ENCODE measurements at regions not wholly inside any gene's neighbourhood (a gene's known extent, or its start where the extent isn't known, plus 50 kb on each side); places are given as distances from the start of the nearest gene placed in this dataset.

DNA sequence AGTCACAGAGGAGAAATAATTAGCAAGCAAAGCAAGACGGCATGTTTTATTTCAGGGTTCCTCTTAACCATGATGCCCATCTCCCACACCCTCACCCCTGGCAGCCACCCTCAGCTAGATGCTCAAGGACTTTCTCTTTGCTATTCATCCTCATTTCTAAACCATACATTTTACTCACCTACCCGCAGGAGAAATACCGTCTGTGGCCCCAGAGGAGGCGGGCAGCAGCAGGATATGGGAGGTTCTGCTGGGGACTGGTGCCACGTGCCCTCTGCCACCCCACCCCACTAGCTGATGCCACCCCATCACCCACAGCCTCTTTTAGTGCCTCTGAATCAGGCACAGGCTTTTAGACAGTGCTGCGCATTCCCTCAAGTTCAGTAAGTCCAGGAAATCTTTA lies 168.7 kb upstream of the ITGB1 start:
- no peaks in the 10 kb centered on the region for H3K4me1 ChIP-seq (ENCODE audit: control insufficient read depth in 1 of 2, insufficient read depth in 2 of 2, low read length in 2 of 2)
- no peak overlapping the region for H3K27ac ChIP-seq (ENCODE audit: low read depth, low read length)
- H3K9ac ChIP-seq (ENCODE audit: low read depth in 1 of 2, low read length in 2 of 2): no peak overlapping the region

DNA sequence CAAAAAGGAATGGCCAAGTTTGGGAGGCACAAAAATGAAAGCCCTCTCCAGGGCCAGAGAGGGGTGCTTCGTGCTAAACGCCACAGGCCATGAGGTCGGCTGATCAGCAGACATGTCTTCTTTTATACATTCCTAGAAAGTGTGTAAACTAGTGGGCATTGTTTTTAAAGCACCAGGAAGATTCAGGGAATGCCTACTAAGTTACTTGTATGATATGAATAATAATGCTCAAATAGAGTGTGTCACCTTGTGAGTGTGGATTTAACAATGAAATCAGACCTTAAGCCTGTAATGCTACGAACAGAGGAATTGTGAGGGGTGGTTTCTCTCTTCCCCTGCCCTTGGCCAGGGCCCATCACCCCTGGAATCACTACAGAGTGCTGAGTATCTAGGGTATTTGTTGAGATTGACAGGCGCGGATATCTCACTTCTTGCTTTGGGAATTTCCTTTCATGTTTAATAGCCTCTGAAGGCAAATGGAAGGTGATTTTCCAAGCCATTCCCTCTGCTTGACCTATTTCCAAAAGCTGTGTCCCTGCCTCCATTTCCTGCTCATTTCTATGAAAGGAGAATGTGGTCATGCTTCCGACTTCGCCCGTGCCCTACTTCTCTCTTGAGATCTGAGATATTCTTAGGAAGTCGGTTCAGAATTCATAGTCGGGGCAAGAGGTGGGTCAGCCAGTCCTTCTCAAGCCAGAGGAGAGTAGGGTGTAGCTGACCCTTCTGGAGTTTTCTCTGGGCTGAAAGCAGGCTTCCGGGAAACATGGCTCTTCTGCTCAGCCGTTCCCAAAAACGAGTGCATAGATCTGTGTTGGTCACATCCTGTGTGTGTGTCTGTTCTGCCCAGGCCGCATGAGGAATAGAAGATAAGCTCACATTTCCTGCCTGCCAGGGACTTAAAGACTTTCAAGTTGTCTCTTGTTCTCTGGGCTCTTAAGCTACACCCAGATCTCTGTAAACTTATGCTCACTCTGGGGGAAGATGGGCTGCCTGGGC lies 167.8 kb upstream of the ITGB1 start:
- Histone ChIP-seq H3K27ac (ENCODE audit: low read depth, low read length) (no peak overlapping the region), H3K4me3 (ENCODE audit: low read depth in 1 of 2, low read length in 2 of 2) (no peak overlapping the region), H3K9ac (ENCODE audit: low read depth in 1 of 2, low read length in 2 of 2) (no peak overlapping the region), H3K9me3 (ENCODE audit: control insufficient read depth in 1 of 2, low read length in 2 of 2) (no peaks in the 10 kb centered on the region), H3K27me3 (ENCODE audit: control insufficient read depth in 1 of 2, insufficient read depth in 2 of 2, low read length in 2 of 2) (no peaks in the 10 kb centered on the region), H3K36me3 (ENCODE audit: control insufficient read depth in 1 of 2, insufficient read depth in 2 of 2, low read length in 2 of 2) (no peaks in the 10 kb centered on the region), H3K4me1 (ENCODE audit: control insufficient read depth in 1 of 2, insufficient read depth in 2 of 2, low read length in 2 of 2) (no peaks in the 10 kb centered on the region)

More for the DNA sequence above, 168.7 kb upstream of the ITGB1 start:
- Histone ChIP-seq H3K36me3 (ENCODE audit: control insufficient read depth in 1 of 2, insufficient read depth in 2 of 2, low read length in 2 of 2) (no peaks in the 10 kb centered on the region), H3K9me3 (ENCODE audit: control insufficient read depth in 1 of 2, low read length in 2 of 2) (no peaks in the 10 kb centered on the region), H3K27me3 (ENCODE audit: control insufficient read depth in 1 of 2, insufficient read depth in 2 of 2, low read length in 2 of 2) (no peaks in the 10 kb centered on the region), H3K4me3 (ENCODE audit: low read depth in 1 of 2, low read length in 2 of 2) (no peak overlapping the region)

DNA sequence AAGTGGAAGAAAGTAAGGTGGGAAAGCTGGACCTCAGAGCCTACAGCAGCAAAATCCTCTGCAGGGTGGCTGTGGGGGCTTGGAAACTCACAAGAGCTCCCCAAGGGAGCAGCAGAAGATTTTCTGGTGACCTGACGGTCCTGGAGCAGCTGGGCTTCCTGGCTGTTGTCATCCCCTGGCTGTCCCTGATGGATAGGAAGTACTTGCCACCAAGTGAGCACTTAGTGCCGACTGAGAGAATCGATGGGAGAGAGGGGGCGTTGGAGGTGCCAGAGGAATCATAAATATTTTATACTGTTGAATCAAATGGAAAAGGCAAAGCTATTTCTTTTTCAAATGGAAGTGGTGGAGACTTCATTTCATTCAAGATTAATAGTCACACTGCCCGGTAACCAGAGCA lies 167.1 kb upstream of the ITGB1 start:
- no peaks in the 10 kb centered on the region for H3K4me1 ChIP-seq (ENCODE audit: control insufficient read depth in 1 of 2, insufficient read depth in 2 of 2, low read length in 2 of 2)
- H3K36me3 ChIP-seq (ENCODE audit: control insufficient read depth in 1 of 2, insufficient read depth in 2 of 2, low read length in 2 of 2): no peaks in the 10 kb centered on the region
- H3K27me3 ChIP-seq (ENCODE audit: control insufficient read depth in 1 of 2, insufficient read depth in 2 of 2, low read length in 2 of 2): no peaks in the 10 kb centered on the region
- H3K4me3 ChIP-seq (ENCODE audit: low read depth in 1 of 2, low read length in 2 of 2): no peak overlapping the region
- no peaks in the 10 kb centered on the region for H3K9me3 ChIP-seq (ENCODE audit: control insufficient read depth in 1 of 2, low read length in 2 of 2)
- H3K9ac ChIP-seq (ENCODE audit: low read depth in 1 of 2, low read length in 2 of 2): no peak overlapping the region
- H3K27ac ChIP-seq (ENCODE audit: low read depth, low read length): no peak overlapping the region

DNA sequence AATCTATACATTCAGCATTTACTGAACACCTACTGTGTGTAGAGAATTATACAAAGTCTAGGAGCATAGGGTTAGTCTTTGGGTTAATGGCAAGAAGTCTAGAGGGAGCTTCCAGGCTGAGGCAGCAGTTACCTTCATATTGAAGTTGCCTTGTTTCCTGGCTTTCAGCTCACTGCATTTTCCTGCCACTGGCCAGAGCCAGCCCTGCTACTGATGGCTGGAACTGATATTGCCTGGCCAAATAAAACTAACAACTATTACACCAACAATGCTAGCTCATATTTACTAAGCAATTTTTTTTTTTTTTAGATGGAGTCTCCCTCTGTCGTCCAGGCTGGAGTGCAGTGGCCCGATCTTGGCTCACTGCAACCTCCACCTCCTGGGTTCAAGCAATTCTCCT lies 165.7 kb upstream of the ITGB1 start:
- H3K36me3 ChIP-seq (ENCODE audit: control insufficient read depth in 1 of 2, insufficient read depth in 2 of 2, low read length in 2 of 2): no peaks in the 10 kb centered on the region
- no peaks in the 10 kb centered on the region for H3K4me1 ChIP-seq (ENCODE audit: control insufficient read depth in 1 of 2, insufficient read depth in 2 of 2, low read length in 2 of 2)

DNA sequence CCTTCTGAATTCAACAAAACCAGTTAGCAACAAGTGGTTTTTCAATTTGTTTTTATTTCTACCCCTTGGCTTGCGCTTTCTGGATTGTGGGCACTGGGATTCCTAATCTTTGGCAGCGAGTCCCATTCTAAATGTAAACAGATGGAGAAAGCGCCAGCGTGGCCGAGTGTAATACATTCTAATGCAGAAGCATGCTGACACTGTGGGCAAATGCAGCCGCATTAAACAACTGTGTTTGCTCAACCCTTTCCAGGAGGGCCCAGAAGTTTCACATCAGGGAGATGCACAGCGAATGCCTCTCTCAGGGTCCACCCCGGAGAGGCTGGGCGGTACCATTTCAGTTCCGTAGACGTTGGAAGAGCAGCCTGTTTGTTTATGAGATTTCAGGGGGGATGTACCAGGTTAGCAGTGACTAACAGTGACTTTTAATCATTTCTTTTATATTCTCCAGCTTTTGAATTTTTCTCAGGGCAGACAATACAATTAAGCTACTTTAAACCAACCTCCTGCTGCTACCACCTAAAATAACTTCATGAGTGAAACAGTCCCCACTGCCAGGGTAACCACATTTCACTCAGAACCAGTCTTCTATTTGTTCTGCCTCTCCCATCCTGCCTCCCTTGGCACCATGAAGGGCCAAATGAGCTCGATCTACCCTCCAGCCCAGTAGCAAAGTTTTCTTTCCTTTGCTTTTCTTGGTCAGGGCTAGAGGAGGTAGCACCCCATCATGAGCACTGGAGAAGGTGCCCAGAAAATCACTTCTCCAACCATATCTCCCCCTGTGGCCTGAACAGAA lies 164.2 kb upstream of the ITGB1 start:
- H3K9ac ChIP-seq (ENCODE audit: low read depth in 1 of 2, low read length in 2 of 2): no peak overlapping the region
- no peak overlapping the region for H3K27ac ChIP-seq (ENCODE audit: low read depth, low read length)
- H3K4me3 ChIP-seq (ENCODE audit: low read depth in 1 of 2, low read length in 2 of 2): no peak overlapping the region
- H3K9me3 ChIP-seq (ENCODE audit: control insufficient read depth in 1 of 2, low read length in 2 of 2): no peaks in the 10 kb centered on the region
- H3K4me1 ChIP-seq (ENCODE audit: control insufficient read depth in 1 of 2, insufficient read depth in 2 of 2, low read length in 2 of 2): no peaks in the 10 kb centered on the region
- no peaks in the 10 kb centered on the region for H3K27me3 ChIP-seq (ENCODE audit: control insufficient read depth in 1 of 2, insufficient read depth in 2 of 2, low read length in 2 of 2)
- no peaks in the 10 kb centered on the region for H3K36me3 ChIP-seq (ENCODE audit: control insufficient read depth in 1 of 2, insufficient read depth in 2 of 2, low read length in 2 of 2)

More for the DNA sequence above, 165.7 kb upstream of the ITGB1 start:
- no peaks in the 10 kb centered on the region for H3K27me3 ChIP-seq (ENCODE audit: control insufficient read depth in 1 of 2, insufficient read depth in 2 of 2, low read length in 2 of 2)
- H3K9me3 ChIP-seq (ENCODE audit: control insufficient read depth in 1 of 2, low read length in 2 of 2): no peaks in the 10 kb centered on the region
- H3K9ac ChIP-seq (ENCODE audit: low read depth in 1 of 2, low read length in 2 of 2): no peak overlapping the region
- no peak overlapping the region for H3K4me3 ChIP-seq (ENCODE audit: low read depth in 1 of 2, low read length in 2 of 2)
- no peak overlapping the region for H3K27ac ChIP-seq (ENCODE audit: low read depth, low read length)

DNA sequence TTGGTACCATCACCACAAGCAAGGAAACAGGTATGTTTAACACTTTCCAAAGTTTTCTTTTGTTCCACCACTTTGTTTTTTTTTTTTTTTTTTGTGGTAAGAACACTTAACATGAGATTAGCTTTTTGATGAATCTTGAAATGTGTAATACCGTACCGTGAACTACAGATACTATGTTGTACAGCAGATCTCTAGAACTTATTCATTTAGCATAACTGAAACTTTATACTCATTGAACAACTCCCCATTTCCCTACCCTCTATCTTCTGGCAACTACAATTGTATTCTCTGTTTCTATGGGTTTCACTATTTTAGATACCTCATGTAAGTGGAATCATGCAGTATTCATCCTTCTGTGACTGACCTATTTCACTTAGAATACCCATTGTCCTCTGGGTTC lies 162.7 kb upstream of the ITGB1 start:
- Histone ChIP-seq H3K9ac (ENCODE audit: low read depth in 1 of 2, low read length in 2 of 2) (no peak overlapping the region), H3K27me3 (ENCODE audit: control insufficient read depth in 1 of 2, insufficient read depth in 2 of 2, low read length in 2 of 2) (no peaks in the 10 kb centered on the region), H3K4me1 (ENCODE audit: control insufficient read depth in 1 of 2, insufficient read depth in 2 of 2, low read length in 2 of 2) (no peaks in the 10 kb centered on the region), H3K36me3 (ENCODE audit: control insufficient read depth in 1 of 2, insufficient read depth in 2 of 2, low read length in 2 of 2) (no peaks in the 10 kb centered on the region), H3K9me3 (ENCODE audit: control insufficient read depth in 1 of 2, low read length in 2 of 2) (no peaks in the 10 kb centered on the region), H3K27ac (ENCODE audit: low read depth, low read length) (no peak overlapping the region), H3K4me3 (ENCODE audit: low read depth in 1 of 2, low read length in 2 of 2) (no peak overlapping the region)

DNA sequence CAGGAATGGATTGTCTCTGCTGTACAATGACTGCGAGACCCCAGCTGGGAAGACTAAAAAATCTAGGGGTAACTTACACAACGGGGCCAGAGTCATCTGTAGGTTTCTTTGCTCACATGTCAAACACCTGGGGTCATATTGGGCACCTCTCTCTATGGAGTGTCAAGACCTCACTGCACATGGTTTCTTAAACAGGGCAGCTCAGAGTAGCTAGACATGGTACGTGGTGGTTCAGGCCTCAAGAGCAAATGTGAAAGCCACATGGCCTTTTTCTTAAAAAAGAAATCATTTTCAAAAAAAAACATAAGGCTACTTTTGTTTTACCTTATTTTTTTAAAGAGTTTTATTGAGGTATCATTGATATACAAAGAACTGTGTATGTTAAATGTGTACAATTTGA lies 162.2 kb upstream of the ITGB1 start:
- Histone ChIP-seq H3K9ac (ENCODE audit: low read depth in 1 of 2, low read length in 2 of 2) (no peak overlapping the region), H3K4me3 (ENCODE audit: low read depth in 1 of 2, low read length in 2 of 2) (no peak overlapping the region), H3K27me3 (ENCODE audit: control insufficient read depth in 1 of 2, insufficient read depth in 2 of 2, low read length in 2 of 2) (no peaks in the 10 kb centered on the region), H3K27ac (ENCODE audit: low read depth, low read length) (no peak overlapping the region), H3K9me3 (ENCODE audit: control insufficient read depth in 1 of 2, low read length in 2 of 2) (no peaks in the 10 kb centered on the region), H3K4me1 (ENCODE audit: control insufficient read depth in 1 of 2, insufficient read depth in 2 of 2, low read length in 2 of 2) (no peaks in the 10 kb centered on the region), H3K36me3 (ENCODE audit: control insufficient read depth in 1 of 2, insufficient read depth in 2 of 2, low read length in 2 of 2) (no peaks in the 10 kb centered on the region)

DNA sequence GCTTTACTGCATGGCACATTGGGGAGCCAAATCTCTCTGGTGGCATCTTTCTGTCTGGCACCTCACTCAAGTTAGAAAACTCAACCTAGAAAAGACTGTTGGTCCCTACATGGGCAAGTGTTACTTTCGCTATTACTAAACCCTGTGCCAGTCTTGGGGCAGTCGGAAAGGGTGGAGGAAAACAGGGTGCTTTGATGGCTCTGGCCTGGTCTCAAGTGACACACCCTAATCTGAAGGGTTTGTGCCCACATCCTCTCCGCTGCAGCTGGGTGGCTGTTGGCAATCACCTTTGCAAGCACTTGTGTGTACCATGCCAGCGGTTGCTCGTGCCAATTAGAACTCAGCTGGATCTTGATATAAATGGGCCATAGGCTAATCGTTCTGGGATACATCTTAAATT lies 159.8 kb upstream of the ITGB1 start:
- Histone ChIP-seq H3K36me3 (ENCODE audit: control insufficient read depth in 1 of 2, insufficient read depth in 2 of 2, low read length in 2 of 2) (no peaks in the 10 kb centered on the region), H3K27ac (ENCODE audit: low read depth, low read length) (no peak overlapping the region), H3K4me3 (ENCODE audit: low read depth in 1 of 2, low read length in 2 of 2) (no peak overlapping the region), H3K9ac (ENCODE audit: low read depth in 1 of 2, low read length in 2 of 2) (no peak overlapping the region), H3K9me3 (ENCODE audit: control insufficient read depth in 1 of 2, low read length in 2 of 2) (no peaks in the 10 kb centered on the region), H3K4me1 (ENCODE audit: control insufficient read depth in 1 of 2, insufficient read depth in 2 of 2, low read length in 2 of 2) (peaks cover 0 to 5% of the 10 kb centered on the region in 2 donors), H3K27me3 (ENCODE audit: control insufficient read depth in 1 of 2, insufficient read depth in 2 of 2, low read length in 2 of 2) (no peaks in the 10 kb centered on the region)

DNA sequence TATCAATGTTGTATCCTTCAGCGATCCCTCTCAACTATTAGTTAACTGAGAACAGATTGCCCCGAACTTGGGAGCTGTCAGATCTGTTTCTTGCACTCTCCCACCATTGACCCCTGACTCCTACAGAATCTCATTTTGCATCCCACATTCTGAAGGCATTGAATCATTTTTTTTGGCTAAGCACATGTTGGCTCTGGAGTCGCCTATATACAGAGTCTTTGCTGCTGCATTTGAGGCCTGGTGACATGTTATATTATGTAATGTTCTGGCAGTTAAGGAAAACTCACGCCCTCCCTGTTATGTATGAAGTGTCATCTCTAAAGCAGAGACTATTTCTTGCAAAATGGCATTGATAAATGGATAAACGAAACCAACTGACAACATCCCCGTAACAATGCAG lies 159.2 kb upstream of the ITGB1 start:
- H3K4me1 ChIP-seq (ENCODE audit: control insufficient read depth in 1 of 2, insufficient read depth in 2 of 2, low read length in 2 of 2): peaks cover 0 to 7% of the 10 kb centered on the region in 2 donors
- H3K4me3 ChIP-seq (ENCODE audit: low read depth in 1 of 2, low read length in 2 of 2): no peak overlapping the region
- no peak overlapping the region for H3K27ac ChIP-seq (ENCODE audit: low read depth, low read length)
- H3K9ac ChIP-seq (ENCODE audit: low read depth in 1 of 2, low read length in 2 of 2): no peak overlapping the region
- no peaks in the 10 kb centered on the region for H3K9me3 ChIP-seq (ENCODE audit: control insufficient read depth in 1 of 2, low read length in 2 of 2)
- H3K27me3 ChIP-seq (ENCODE audit: control insufficient read depth in 1 of 2, insufficient read depth in 2 of 2, low read length in 2 of 2): no peaks in the 10 kb centered on the region
- H3K36me3 ChIP-seq (ENCODE audit: control insufficient read depth in 1 of 2, insufficient read depth in 2 of 2, low read length in 2 of 2): no peaks in the 10 kb centered on the region
